GM19351 (cell line): ENCODE measurements at regions not wholly inside any gene's neighbourhood (a gene's known extent, or its start where the extent isn't known, plus 50 kb on each side); places are given as distances from the start of the nearest gene placed in this dataset.

ENCODE experiments used
- ATAC-seq: cut with Tn5 transposase; IDR thresholded peaks from one replicate; pipeline ENCODE4 v1.9.1; 2021; ENCODE audit warnings: mild to moderate bottlenecking, moderate library complexity; ENCODE audit not compliant: unreplicated experiment

GRCh38 chr9:111985315-111985714 lies 88.7 kb downstream of the UGCG start:
- peak; percentile 40 for ATAC-seq

GRCh38 chr9:111986035-111986556 lies 89.5 kb downstream of the UGCG start:
- no peak for ATAC-seq
